ENCODE measurements at regions not wholly inside any gene's neighbourhood (a gene's known extent, or its start where the extent isn't known, plus 50 kb on each side); places are given as distances from the start of the nearest gene placed in this dataset.

GRCh38 chr19:13668964-13669363 is 95.4 kb upstream of the MRI1 start:
- TF ChIP-seq EZH2phosphoT487 (IDR thresholded peaks at IDR 0.05; ENCODE audit: borderline replicate concordance, low read length), result no peak
- TF ChIP-seq EZH2 (IDR thresholded peaks at IDR 0.05; ENCODE audit: low read length, unreplicated experiment), result no peak
- no peak for TF ChIP-seq CTCF (conservative IDR thresholded peaks at IDR 0.05; ENCODE audit: low read depth, low read length)
- Histone ChIP-seq H3K27me3 (ENCODE audit: low read length) (no peaks in the 10 kb centered on the region), H3K4me3 (ENCODE audit: low read length) (no peak overlapping the region), H3K9ac (ENCODE audit: low read length) (no peak overlapping the region), H3F3A (ENCODE audit: low read length, unreplicated experiment) (no peaks in the 10 kb centered on the region), H3K9me2 (replicated peaks; ENCODE audit: low read length) (no peaks in the 10 kb centered on the region), H3K9me3 (ENCODE audit: low read length) (no peaks in the 10 kb centered on the region), H3K36me3 (ENCODE audit: low read depth, low read length) (no peaks in the 10 kb centered on the region), H3K4me2 (ENCODE audit: low read length) (no peak overlapping the region), H2AFZ (ENCODE audit: low read length) (no peak overlapping the region), H3K4me1 (ENCODE audit: insufficient read depth, low read length) (no peaks in the 10 kb centered on the region), H3K79me2 (ENCODE audit: low read length) (no peaks in the 10 kb centered on the region), H4K20me1 (ENCODE audit: low read length) (no peaks in the 10 kb centered on the region), H3K27ac (ENCODE audit: low read length) (no peak overlapping the region)
- ChIA-PET POLR2A (ENCODE audit: unreplicated experiment) (no interaction called here), CTCF (no interaction called here)
- no peak for ATAC-seq
- no TSS peak for BruUV-seq (replicated peaks)
- DNase-seq, result no peak
- intact Hi-C loops (cut with micrococcal nuclease), result no loop called here

GRCh38 chr19:13666165-13666564 is 98.2 kb upstream of the MRI1 start:
- ChIA-PET CTCF (no interaction called here), POLR2A (ENCODE audit: unreplicated experiment) (no interaction called here)
- intact Hi-C loops (cut with micrococcal nuclease), result no loop called here
- Histone ChIP-seq H3K4me1 (ENCODE audit: insufficient read depth, low read length) (no peaks in the 10 kb centered on the region), H3K27ac (ENCODE audit: low read length) (no peak overlapping the region), H3K79me2 (ENCODE audit: low read length) (no peaks in the 10 kb centered on the region), H3K27me3 (ENCODE audit: low read length) (no peaks in the 10 kb centered on the region), H3K9ac (ENCODE audit: low read length) (no peak overlapping the region), H3K9me3 (ENCODE audit: low read length) (no peaks in the 10 kb centered on the region), H4K20me1 (ENCODE audit: low read length) (no peaks in the 10 kb centered on the region), H3K36me3 (ENCODE audit: low read depth, low read length) (no peaks in the 10 kb centered on the region), H3K9me2 (replicated peaks; ENCODE audit: low read length) (no peaks in the 10 kb centered on the region), H2AFZ (ENCODE audit: low read length) (no peak overlapping the region), H3K4me2 (ENCODE audit: low read length) (no peak overlapping the region), H3K4me3 (ENCODE audit: low read length) (no peak overlapping the region), H3F3A (ENCODE audit: low read length, unreplicated experiment) (no peaks in the 10 kb centered on the region)
- no TSS peak for BruUV-seq (replicated peaks)
- TF ChIP-seq EZH2 (IDR thresholded peaks at IDR 0.05; ENCODE audit: low read length, unreplicated experiment) (no peak), CTCF (conservative IDR thresholded peaks at IDR 0.05; ENCODE audit: low read depth, low read length) (no peak), EZH2phosphoT487 (IDR thresholded peaks at IDR 0.05; ENCODE audit: borderline replicate concordance, low read length) (no peak)
- ATAC-seq (no peak), DNase-seq (no peak)

GRCh38 chr19:13665125-13665905 is 99.0 kb upstream of the MRI1 start:
- no peak overlapping the region for H3K4me3 ChIP-seq (ENCODE audit: low read length)
- no peak overlapping the region for H2AFZ ChIP-seq (ENCODE audit: low read length)
- no peaks in the 10 kb centered on the region for H3K4me1 ChIP-seq (ENCODE audit: insufficient read depth, low read length)
- no peak overlapping the region for H3K27ac ChIP-seq (ENCODE audit: low read length)
- H3K9me2 ChIP-seq (replicated peaks; ENCODE audit: low read length), result no peaks in the 10 kb centered on the region
- DNase-seq, result no peak
- POLR2A ChIA-PET (ENCODE audit: unreplicated experiment), result no interaction called here
- no peak for TF ChIP-seq EZH2 (IDR thresholded peaks at IDR 0.05; ENCODE audit: low read length, unreplicated experiment)
- no peak for TF ChIP-seq EZH2phosphoT487 (IDR thresholded peaks at IDR 0.05; ENCODE audit: borderline replicate concordance, low read length)
- TF ChIP-seq CTCF (conservative IDR thresholded peaks at IDR 0.05; ENCODE audit: low read depth, low read length), result no peak
- no peaks in the 10 kb centered on the region for H3K27me3 ChIP-seq (ENCODE audit: low read length)
- H3K4me2 ChIP-seq (ENCODE audit: low read length), result no peak overlapping the region
- H3K9ac ChIP-seq (ENCODE audit: low read length), result no peak overlapping the region
- ATAC-seq, result no peak
- no peaks in the 10 kb centered on the region for H3K9me3 ChIP-seq (ENCODE audit: low read length)
- BruUV-seq (replicated peaks), result no TSS peak
- no peaks in the 10 kb centered on the region for H3K79me2 ChIP-seq (ENCODE audit: low read length)
- intact Hi-C loops (cut with micrococcal nuclease), result no loop called here
- no peaks in the 10 kb centered on the region for H3K36me3 ChIP-seq (ENCODE audit: low read depth, low read length)
- H4K20me1 ChIP-seq (ENCODE audit: low read length), result no peaks in the 10 kb centered on the region
- CTCF ChIA-PET, result no interaction called here
- H3F3A ChIP-seq (ENCODE audit: low read length, unreplicated experiment), result no peaks in the 10 kb centered on the region

Data from PC-3 (cell line).